ENCODE measurements at regions not wholly inside any gene's neighbourhood (a gene's known extent, or its start where the extent isn't known, plus 50 kb on each side); places are given as distances from the start of the nearest gene placed in this dataset.
A peak's percentile ranks its signal among the peaks of the same experiment; 100 is the strongest.
"Not testable (repeated sequence)": the region's sequence is repeated elsewhere in the genome, so short reads cannot be mapped to it uniquely, and the experiment has no call there.

GRCh38 chr7:81851413-81851812 lies 81.6 kb upstream of the HGF start:
- POLR2A ChIA-PET, result interaction anchor here (0.6 to 2.1 kb wide), 4 partner anchors 8 to 20 kb away, joined by 3 to 10 read pairs (median 3); no protein-coding TSS in a partner anchor
- intact Hi-C loops (cut with micrococcal nuclease; ENCODE audit: unreplicated experiment), result no loop called here
- no peak overlapping the region for H3K27ac ChIP-seq (ENCODE audit: low read depth, low read length, poor library complexity, severe bottlenecking)
- no peaks in the 10 kb centered on the region for H3K9me2 ChIP-seq (ENCODE audit: insufficient read depth, low read length)
- peak overlapping the region; percentile 40; the same call in 1 of the 2 replicates for H2AFZ ChIP-seq (ENCODE audit: low read length)
- H3K9me3 ChIP-seq (ENCODE audit: low read length), result peaks cover 13% of the 10 kb centered on the region; the same call in 1 of the 2 replicates
- H3K4me2 ChIP-seq (ENCODE audit: low read length), result no peak overlapping the region
- no TSS peak for BruUV-seq (replicated peaks)
- TF ChIP-seq CTCF (conservative IDR thresholded peaks at IDR 0.05; ENCODE audit: low read length) (no peak), EZH2phosphoT487 (IDR thresholded peaks at IDR 0.05; ENCODE audit: borderline replicate concordance, low read depth, low read length) (no peak)
- CTCF ChIA-PET (ENCODE audit: unreplicated experiment), result no interaction called here
- peaks cover 12% of the 10 kb centered on the region for H3K4me1 ChIP-seq (ENCODE audit: insufficient read depth, low read length, poor library complexity, severe bottlenecking)
- H3K36me3 ChIP-seq (ENCODE audit: insufficient read depth, low read length), result no peaks in the 10 kb centered on the region; the same call in 1 of the 2 replicates
- H3K79me2 ChIP-seq (ENCODE audit: insufficient read depth, low read depth, low read length), result no peaks in the 10 kb centered on the region
- no peak overlapping the region for H3K4me3 ChIP-seq (ENCODE audit: low read depth, low read length, poor library complexity, severe bottlenecking)
- H4K20me1 ChIP-seq (ENCODE audit: insufficient read depth, low read length), result no peaks in the 10 kb centered on the region
- DNase-seq (ENCODE audit: low spot score), result no peak

GRCh38 chr7:81846398-81846797 lies 76.6 kb upstream of the HGF start:
- peak overlapping the region; percentile 93 for H3K27ac ChIP-seq (ENCODE audit: low read depth, low read length, poor library complexity, severe bottlenecking)
- peak overlapping the region; percentile 80 for H3K4me2 ChIP-seq (ENCODE audit: low read length)
- TF ChIP-seq EZH2phosphoT487 (IDR thresholded peaks at IDR 0.05; ENCODE audit: borderline replicate concordance, low read depth, low read length) (no peak), CTCF (conservative IDR thresholded peaks at IDR 0.05; ENCODE audit: low read length) (no peak)
- intact Hi-C loops (cut with micrococcal nuclease; ENCODE audit: unreplicated experiment), result no loop called here
- no peaks in the 10 kb centered on the region; the same call in 1 of the 2 replicates for H3K36me3 ChIP-seq (ENCODE audit: insufficient read depth, low read length)
- no peaks in the 10 kb centered on the region for H3K9me2 ChIP-seq (ENCODE audit: insufficient read depth, low read length)
- CTCF ChIA-PET (ENCODE audit: unreplicated experiment), result interaction anchor here (1.6 kb wide), 1 partner anchor 11 kb away, joined by 3 read pairs; no protein-coding TSS in a partner anchor
- DNase-seq (ENCODE audit: low spot score), result peak; percentile 80
- H4K20me1 ChIP-seq (ENCODE audit: insufficient read depth, low read length), result no peaks in the 10 kb centered on the region
- H3K4me1 ChIP-seq (ENCODE audit: insufficient read depth, low read length, poor library complexity, severe bottlenecking), result peaks cover 31% of the 10 kb centered on the region
- POLR2A ChIA-PET, result interaction anchor here (0.7 to 2.6 kb wide), 15 partner anchors 8 to 1079 kb away, joined by 3 to 9 read pairs (median 4); no protein-coding TSS in a partner anchor
- peak overlapping the region; percentile 79 for H2AFZ ChIP-seq (ENCODE audit: low read length)
- H3K4me3 ChIP-seq (ENCODE audit: low read depth, low read length, poor library complexity, severe bottlenecking), result peak overlapping the region; percentile 62
- H3K79me2 ChIP-seq (ENCODE audit: insufficient read depth, low read depth, low read length), result no peaks in the 10 kb centered on the region
- no TSS peak for BruUV-seq (replicated peaks)
- peaks cover 13% of the 10 kb centered on the region; the same call in 1 of the 2 replicates for H3K9me3 ChIP-seq (ENCODE audit: low read length)

GRCh38 chr7:81845744-81846241 lies 75.9 kb upstream of the HGF start:
- peak; percentile 76 for DNase-seq (ENCODE audit: low spot score)
- peaks cover 13% of the 10 kb centered on the region; the same call in 1 of the 2 replicates for H3K9me3 ChIP-seq (ENCODE audit: low read length)
- TF ChIP-seq EZH2phosphoT487 (IDR thresholded peaks at IDR 0.05; ENCODE audit: borderline replicate concordance, low read depth, low read length) (no peak), CTCF (conservative IDR thresholded peaks at IDR 0.05; ENCODE audit: low read length) (no peak)
- H3K9me2 ChIP-seq (ENCODE audit: insufficient read depth, low read length), result no peaks in the 10 kb centered on the region
- H4K20me1 ChIP-seq (ENCODE audit: insufficient read depth, low read length), result no peaks in the 10 kb centered on the region
- H3K27ac ChIP-seq (ENCODE audit: low read depth, low read length, poor library complexity, severe bottlenecking), result peak overlapping the region; percentile 93
- BruUV-seq (replicated peaks), result no TSS peak
- H3K79me2 ChIP-seq (ENCODE audit: insufficient read depth, low read depth, low read length), result no peaks in the 10 kb centered on the region
- H3K4me1 ChIP-seq (ENCODE audit: insufficient read depth, low read length, poor library complexity, severe bottlenecking), result peaks cover 31% of the 10 kb centered on the region
- ChIA-PET POLR2A (interaction anchor here (0.7 to 2.6 kb wide), 14 partner anchors 8 to 1079 kb away, joined by 3 to 9 read pairs (median 4); no protein-coding TSS in a partner anchor), CTCF (ENCODE audit: unreplicated experiment) (interaction anchor here (1.6 kb wide), 1 partner anchor 11 kb away, joined by 3 read pairs; no protein-coding TSS in a partner anchor)
- H3K36me3 ChIP-seq (ENCODE audit: insufficient read depth, low read length), result no peaks in the 10 kb centered on the region; the same call in 1 of the 2 replicates
- peak overlapping the region; percentile 62 for H3K4me3 ChIP-seq (ENCODE audit: low read depth, low read length, poor library complexity, severe bottlenecking)
- peak overlapping the region; percentile 79 for H2AFZ ChIP-seq (ENCODE audit: low read length)
- peak overlapping the region; percentile 80 for H3K4me2 ChIP-seq (ENCODE audit: low read length)
- intact Hi-C loops (cut with micrococcal nuclease; ENCODE audit: unreplicated experiment), result no loop called here

- H4K20me1 ChIP-seq (ENCODE audit: insufficient read depth, low read length); H3K4me2 ChIP-seq (ENCODE audit: low read length); BruUV-seq (replicated peaks); H3K27ac ChIP-seq (ENCODE audit: low read depth, low read length, poor library complexity, severe bottlenecking); H3K79me2 ChIP-seq (ENCODE audit: insufficient read depth, low read depth, low read length); H2AFZ ChIP-seq (ENCODE audit: low read length); H3K4me3 ChIP-seq (ENCODE audit: low read depth, low read length, poor library complexity, severe bottlenecking); DNase-seq (ENCODE audit: low spot score); CTCF ChIA-PET (ENCODE audit: unreplicated experiment); H3K9me2 ChIP-seq (ENCODE audit: insufficient read depth, low read length); intact Hi-C loops (cut with micrococcal nuclease; ENCODE audit: unreplicated experiment); H3K36me3 ChIP-seq (ENCODE audit: insufficient read depth, low read length): not testable (repeated sequence)
- POLR2A ChIA-PET, result interaction anchor here (1.2 to 1.3 kb wide), 2 partner anchors 7 to 12 kb away, joined by 3 to 4 read pairs; no protein-coding TSS in a partner anchor
- Histone ChIP-seq H3K9me3 (ENCODE audit: low read length) (peaks cover 22% of the 10 kb centered on the region; the same call in 1 of the 2 replicates), H3K4me1 (ENCODE audit: insufficient read depth, low read length, poor library complexity, severe bottlenecking) (peaks cover 49% of the 10 kb centered on the region)
Observed at GRCh38 chr7:81843657-81844056, 73.8 kb upstream of the HGF start.
